CD4-positive, alpha-beta memory T cell (primary cell): ENCODE measurements at regions not wholly inside any gene's neighbourhood (a gene's known extent, or its start where the extent isn't known, plus 50 kb on each side); places are given as distances from the start of the nearest gene placed in this dataset.
"Not testable (repeated sequence)": the region's sequence is repeated elsewhere in the genome, so short reads cannot be mapped to it uniquely, and the experiment has no call there.

ENCODE experiments used
- CTCF ChIA-PET: fragments of 350-600 bp; sonication (Branson Sonifier 250); formaldehyde crosslinking; loops from one replicate; lab custom pipeline; 2021; ENCODE audit warnings: inconsistent platforms; ENCODE audit not compliant: partially characterized antibody; lab: Charles Lee
- POLR2A ChIA-PET: fragments of 350-600 bp; sonication (Branson Sonifier 250); formaldehyde crosslinking; loops from one replicate; lab custom pipeline; 2021; ENCODE audit not compliant: partially characterized antibody; lab: Charles Lee
- DNase-seq, 5 donors: peaks; one replicate each; pipeline versions ENCODE4 v3.0.0 to v3.0.0-alpha.2; 2020 to 2022; ENCODE audit warnings: mixed read lengths in 1 of 5
- H3K27ac ChIP-seq: one replicate; pipeline ENCODE4 v1.7.0; 2013; ENCODE audit warnings: low read depth, low read length
- H3K27me3 ChIP-seq: 2 replicates; pipeline ENCODE4 v1.7.0; 2013; ENCODE audit warnings: mild to moderate bottlenecking, low read length, moderate library complexity; ENCODE audit not compliant: insufficient read depth
- H3K36me3 ChIP-seq: 2 replicates; pipeline ENCODE4 v1.7.0; 2013; ENCODE audit warnings: mild to moderate bottlenecking, low read length, moderate library complexity; ENCODE audit not compliant: insufficient read depth
- H3K4me1 ChIP-seq: 2 replicates; pipeline ENCODE4 v1.7.0; 2013; ENCODE audit warnings: mild to moderate bottlenecking, low read length, moderate library complexity; ENCODE audit not compliant: insufficient read depth
- H3K4me3 ChIP-seq, 2 donors: one replicate each; pipeline ENCODE4 v1.7.0; 2013; ENCODE audit warnings: low read length in 2 of 2, mild to moderate bottlenecking in 1 of 2
- H3K9me3 ChIP-seq, 2 donors: one replicate each; pipeline ENCODE4 v1.7.0; 2013; ENCODE audit warnings: low read length in 2 of 2, control low read depth in 1 of 2; ENCODE audit not compliant: control insufficient read depth in 1 of 2
- H3K27ac Mint-ChIP-seq, 7 donors: one replicate each; pipeline ENCODE4 v1.8.0; 2020 to 2021; ENCODE audit warnings: mixed read lengths in 7 of 7, mild to moderate bottlenecking in 6 of 7, inconsistent platforms in 3 of 7, moderate library complexity in 3 of 7
- H3K27me3 Mint-ChIP-seq, 2 donors: one replicate each; pipeline ENCODE4 v1.8.0; 2020 to 2021; ENCODE audit warnings: mixed read lengths in 2 of 2
- H3K36me3 Mint-ChIP-seq, 2 donors: one replicate each; pipeline ENCODE4 v1.8.0; 2020 to 2021; ENCODE audit warnings: mixed read lengths in 2 of 2, inconsistent platforms in 1 of 2, mild to moderate bottlenecking in 1 of 2
- H3K4me1 Mint-ChIP-seq, 4 donors: one replicate each; pipeline ENCODE4 v1.8.0; 2020 to 2021; ENCODE audit warnings: mixed read lengths in 4 of 4, mild to moderate bottlenecking in 1 of 4
- H3K4me3 Mint-ChIP-seq, 8 donors: one replicate each; pipeline ENCODE4 v1.8.0; 2020 to 2021; ENCODE audit warnings: mixed read lengths in 8 of 8, mild to moderate bottlenecking in 7 of 8, moderate library complexity in 6 of 8, inconsistent platforms in 3 of 8
- H3K9me3 Mint-ChIP-seq, 8 donors: one replicate each; pipeline ENCODE4 v1.8.0; 2020 to 2021; ENCODE audit warnings: mixed read lengths in 8 of 8, mild to moderate bottlenecking in 5 of 8, inconsistent platforms in 3 of 8, moderate library complexity in 1 of 8
- intact Hi-C: fragments of 100-400 bp; cut with micrococcal nuclease; formaldehyde crosslinking; loops from one replicate; pipeline ENCODE4 v1.15.1; 2023

DNA sequence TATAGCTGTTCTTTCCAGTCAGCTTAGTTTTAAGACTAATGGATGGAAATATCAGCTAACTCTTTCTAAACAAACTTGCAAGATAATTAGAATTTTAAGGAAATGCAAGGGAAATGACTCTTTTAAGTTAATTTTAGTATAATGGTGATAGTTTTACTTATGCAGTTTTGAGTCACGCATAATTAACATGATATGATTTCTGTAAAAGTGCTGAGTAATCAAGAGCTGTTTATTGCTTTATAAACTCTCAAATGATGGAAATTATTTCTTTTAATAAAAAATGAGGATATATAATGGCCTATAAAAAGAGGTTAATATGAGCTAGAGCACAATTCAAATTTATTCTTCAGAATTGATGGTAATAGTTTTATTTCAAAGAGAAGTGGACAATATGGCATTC, 385.9 kb downstream of the GLUD2 start:
- H3K4me1 Mint-ChIP-seq, result no peaks in the 10 kb centered on the region
- no peak overlapping the region for H3K27ac ChIP-seq
- no peaks in the 10 kb centered on the region for H3K27me3 Mint-ChIP-seq
- no peaks in the 10 kb centered on the region for H3K36me3 ChIP-seq
- no peak overlapping the region for H3K4me3 Mint-ChIP-seq
- ChIA-PET POLR2A (no interaction called here), CTCF (no interaction called here)
- H3K27ac Mint-ChIP-seq, result no peak overlapping the region
- no peaks in the 10 kb centered on the region for H3K9me3 ChIP-seq
- H3K9me3 Mint-ChIP-seq, result peaks cover 0 to 4% (median 0%) of the 10 kb centered on the region in 8 donors
- intact Hi-C loops, result no loop called here
- H3K4me1 ChIP-seq, result no peaks in the 10 kb centered on the region
- no peak overlapping the region for H3K4me3 ChIP-seq
- H3K36me3 Mint-ChIP-seq, result no peaks in the 10 kb centered on the region
- DNase-seq, result no peak
- no peaks in the 10 kb centered on the region for H3K27me3 ChIP-seq

DNA sequence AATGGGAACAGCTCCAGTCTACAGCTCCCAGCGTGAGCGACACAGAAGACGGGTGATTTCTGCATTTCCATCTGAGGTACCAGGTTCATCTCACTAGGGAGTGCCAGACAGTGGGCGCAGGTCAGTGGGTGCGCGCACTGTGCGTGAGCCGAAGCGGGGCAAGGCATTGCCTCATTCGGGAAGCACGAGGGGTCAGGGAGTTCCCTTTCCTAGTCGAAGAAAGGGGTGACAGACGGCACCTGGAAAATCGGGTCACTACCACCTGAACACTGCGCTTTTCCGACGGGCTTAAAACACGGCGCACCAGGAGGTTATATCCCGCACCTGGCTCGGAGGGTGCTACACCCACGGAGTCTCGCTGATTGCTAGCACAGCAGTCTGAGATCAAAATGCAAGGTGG, 390.3 kb downstream of the GLUD2 start:
- H3K27me3 ChIP-seq, DNase-seq, H3K4me3 ChIP-seq, intact Hi-C loops, H3K4me1 ChIP-seq, H3K9me3 ChIP-seq, H3K4me1 Mint-ChIP-seq, CTCF ChIA-PET, H3K4me3 Mint-ChIP-seq, H3K27ac ChIP-seq, H3K27me3 Mint-ChIP-seq, POLR2A ChIA-PET, H3K36me3 ChIP-seq, H3K9me3 Mint-ChIP-seq, H3K27ac Mint-ChIP-seq, H3K36me3 Mint-ChIP-seq: not testable (repeated sequence)

DNA sequence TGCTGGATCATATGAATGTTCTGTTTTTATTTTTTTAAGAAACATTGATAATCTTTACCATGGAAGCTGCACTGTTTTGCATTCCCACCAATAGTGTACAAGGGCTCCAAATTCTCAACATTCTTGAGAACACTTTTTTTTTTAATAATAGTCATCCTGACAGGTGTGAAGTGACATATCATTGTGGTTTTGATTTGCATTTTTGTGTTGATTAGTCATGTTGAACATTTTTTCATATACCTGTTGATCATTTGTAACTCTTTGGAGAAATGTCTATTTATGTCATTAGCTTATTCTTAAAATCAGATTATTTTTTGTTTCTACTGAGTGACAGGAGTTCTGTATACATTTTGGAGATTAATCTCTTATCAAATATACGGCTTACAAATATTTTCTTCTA, 408.5 kb downstream of the GLUD2 start:
- Mint-ChIP-seq H3K27ac (no peak overlapping the region), H3K27me3 (no peaks in the 10 kb centered on the region), H3K36me3 (no peaks in the 10 kb centered on the region), H3K4me1 (peaks cover 0 to 3% (median 0%) of the 10 kb centered on the region in 4 donors), H3K9me3 (peaks cover 0 to 3% (median 0%) of the 10 kb centered on the region in 8 donors), H3K4me3 (no peak overlapping the region)
- POLR2A ChIA-PET, result no interaction called here
- Histone ChIP-seq H3K4me1 (no peaks in the 10 kb centered on the region), H3K27ac (no peak overlapping the region), H3K4me3 (no peak overlapping the region), H3K27me3 (no peaks in the 10 kb centered on the region), H3K9me3 (no peaks in the 10 kb centered on the region), H3K36me3 (no peaks in the 10 kb centered on the region)
- DNase-seq, result no peak
- intact Hi-C loops, result no loop called here
- CTCF ChIA-PET, result no interaction called here

DNA sequence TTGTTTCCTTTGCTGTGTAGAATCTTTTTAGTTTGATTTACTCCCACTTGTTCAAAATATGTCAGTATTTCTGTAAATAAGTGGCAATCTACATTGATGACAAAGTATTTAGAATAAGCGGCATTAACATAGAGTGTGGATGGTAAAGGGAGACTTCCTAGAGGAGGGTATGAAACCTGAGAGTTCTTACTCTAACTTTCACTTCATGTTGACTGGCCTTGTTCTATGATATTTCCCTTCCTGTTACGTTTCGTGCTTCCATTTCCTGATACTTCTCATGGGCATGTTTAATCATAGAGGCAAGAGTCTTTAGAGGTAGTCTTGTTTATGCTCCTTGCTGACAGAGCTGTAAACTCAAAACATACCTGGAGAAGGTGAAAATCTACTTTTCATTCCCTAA, 408.9 kb downstream of the GLUD2 start:
- no peak overlapping the region for H3K27ac Mint-ChIP-seq
- DNase-seq, result no peak
- H3K27ac ChIP-seq, result no peak overlapping the region
- H3K36me3 Mint-ChIP-seq, result no peaks in the 10 kb centered on the region
- no peaks in the 10 kb centered on the region for H3K9me3 ChIP-seq
- ChIA-PET CTCF (no interaction called here), POLR2A (no interaction called here)
- no peaks in the 10 kb centered on the region for H3K4me1 ChIP-seq
- H3K4me3 ChIP-seq, result no peak overlapping the region
- no peaks in the 10 kb centered on the region for H3K27me3 Mint-ChIP-seq
- no peaks in the 10 kb centered on the region for H3K27me3 ChIP-seq
- peaks cover 0 to 3% (median 0%) of the 10 kb centered on the region in 4 donors for H3K4me1 Mint-ChIP-seq
- no peaks in the 10 kb centered on the region for H3K36me3 ChIP-seq
- H3K9me3 Mint-ChIP-seq, result peaks cover 0 to 3% (median 0%) of the 10 kb centered on the region in 8 donors
- no peak overlapping the region for H3K4me3 Mint-ChIP-seq
- intact Hi-C loops, result no loop called here

- intact Hi-C loops, result no loop called here
- no peaks in the 10 kb centered on the region for H3K27me3 ChIP-seq
- Mint-ChIP-seq H3K27me3 (no peaks in the 10 kb centered on the region), H3K4me3 (no peak overlapping the region), H3K36me3 (no peaks in the 10 kb centered on the region), H3K4me1 (peaks cover 0 to 3% (median 0%) of the 10 kb centered on the region in 4 donors), H3K27ac (no peak overlapping the region), H3K9me3 (peaks cover 0 to 3% (median 0%) of the 10 kb centered on the region in 8 donors)
- no peaks in the 10 kb centered on the region for H3K4me1 ChIP-seq
- no peak overlapping the region for H3K4me3 ChIP-seq
- POLR2A ChIA-PET, result no interaction called here
- DNase-seq, result no peak
- CTCF ChIA-PET, result no interaction called here
- no peaks in the 10 kb centered on the region for H3K9me3 ChIP-seq
- H3K36me3 ChIP-seq, result no peaks in the 10 kb centered on the region
- no peak overlapping the region for H3K27ac ChIP-seq
Observed at GRCh38 chrX:121457096-121457495, 409.7 kb downstream of the GLUD2 start.

DNA sequence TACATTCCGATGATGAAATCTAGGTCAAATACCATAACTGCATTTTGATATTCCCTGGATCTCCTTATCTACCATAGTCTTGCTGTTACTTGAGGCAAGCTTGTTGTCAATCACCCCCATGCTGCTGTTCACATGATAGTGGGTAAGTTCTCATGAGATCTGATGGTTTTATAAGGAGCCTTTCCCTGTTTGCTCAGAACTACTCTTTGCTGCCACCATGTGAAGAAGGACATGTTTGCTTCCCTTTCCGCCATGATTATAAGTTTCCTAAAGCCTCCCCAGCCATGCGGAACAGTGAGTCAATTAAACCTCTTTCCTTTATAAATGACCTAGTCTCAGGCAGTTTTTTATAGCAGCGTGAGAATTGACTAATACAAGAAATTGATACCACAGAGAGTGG, 432.0 kb downstream of the GLUD2 start:
- no peaks in the 10 kb centered on the region for H3K4me1 ChIP-seq
- no peaks in the 10 kb centered on the region for H3K27me3 ChIP-seq
- H3K4me3 Mint-ChIP-seq, result no peak overlapping the region
- no peak overlapping the region for H3K4me3 ChIP-seq
- H3K27ac Mint-ChIP-seq, result no peak overlapping the region
- no peaks in the 10 kb centered on the region for H3K36me3 Mint-ChIP-seq
- H3K27ac ChIP-seq, result no peak overlapping the region
- ChIA-PET CTCF (no interaction called here), POLR2A (no interaction called here)
- H3K27me3 Mint-ChIP-seq, result no peaks in the 10 kb centered on the region
- H3K36me3 ChIP-seq, result no peaks in the 10 kb centered on the region
- H3K4me1 Mint-ChIP-seq, result no peaks in the 10 kb centered on the region
- no peaks in the 10 kb centered on the region for H3K9me3 ChIP-seq
- DNase-seq, result no peak
- peaks cover 0 to 9% (median 2%) of the 10 kb centered on the region in 8 donors for H3K9me3 Mint-ChIP-seq
- intact Hi-C loops, result no loop called here

DNA sequence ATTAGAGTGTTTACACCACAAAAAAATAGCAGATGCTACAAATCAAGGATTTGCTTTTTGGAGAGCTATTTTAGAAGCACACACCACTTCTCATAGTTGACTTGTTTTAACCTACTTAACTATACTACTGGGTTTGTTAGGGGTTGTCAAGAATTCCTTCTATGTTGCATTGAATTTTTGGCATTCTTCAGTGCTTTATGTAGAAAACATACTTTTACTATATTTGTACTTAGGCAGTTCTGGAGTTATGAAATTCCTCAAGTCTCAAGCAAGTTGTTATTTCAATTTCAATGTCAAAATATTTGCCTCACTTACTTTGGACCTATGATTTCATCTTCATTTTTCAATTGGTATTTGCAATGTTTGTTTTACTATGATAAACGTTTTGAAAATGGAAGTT, 449.6 kb downstream of the GLUD2 start:
- POLR2A ChIA-PET, result no interaction called here
- Histone ChIP-seq H3K36me3 (no peaks in the 10 kb centered on the region), H3K4me3 (no peak overlapping the region), H3K9me3 (no peaks in the 10 kb centered on the region), H3K27me3 (no peaks in the 10 kb centered on the region), H3K4me1 (no peaks in the 10 kb centered on the region), H3K27ac (no peak overlapping the region)
- no peaks in the 10 kb centered on the region for H3K36me3 Mint-ChIP-seq
- H3K9me3 Mint-ChIP-seq, result peaks cover 0 to 2% (median 0%) of the 10 kb centered on the region in 8 donors
- CTCF ChIA-PET, result no interaction called here
- no peak overlapping the region for H3K27ac Mint-ChIP-seq
- H3K4me3 Mint-ChIP-seq, result no peak overlapping the region
- no peaks in the 10 kb centered on the region for H3K27me3 Mint-ChIP-seq
- no peak for DNase-seq
- intact Hi-C loops, result no loop called here
- no peaks in the 10 kb centered on the region for H3K4me1 Mint-ChIP-seq

DNA sequence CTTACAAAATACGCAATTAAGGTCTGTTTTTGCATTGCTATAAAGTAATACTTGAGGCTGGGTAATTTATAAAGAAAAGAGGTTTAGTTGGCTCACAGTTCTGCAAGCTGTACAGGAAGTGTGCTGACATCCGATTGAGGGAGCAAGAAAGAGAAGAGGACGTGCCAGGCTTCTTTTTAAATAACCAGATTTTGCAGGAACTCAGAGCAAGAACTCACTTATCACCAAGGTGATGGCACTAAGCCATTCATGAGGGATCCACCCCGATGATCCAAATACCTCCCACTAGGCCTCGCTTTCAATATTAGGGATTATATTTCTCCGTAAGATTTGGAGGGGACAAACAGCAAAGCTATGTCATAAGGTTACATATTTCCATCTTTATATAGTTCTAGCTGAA, 456.7 kb downstream of the GLUD2 start:
- Mint-ChIP-seq H3K4me3 (no peak overlapping the region), H3K9me3 (no peaks in the 10 kb centered on the region), H3K27ac (no peak overlapping the region), H3K36me3 (no peaks in the 10 kb centered on the region), H3K27me3 (no peaks in the 10 kb centered on the region), H3K4me1 (no peaks in the 10 kb centered on the region)
- intact Hi-C loops, result no loop called here
- DNase-seq, result no peak
- Histone ChIP-seq H3K27me3 (no peaks in the 10 kb centered on the region), H3K27ac (no peak overlapping the region), H3K36me3 (no peaks in the 10 kb centered on the region), H3K4me3 (no peak overlapping the region), H3K4me1 (no peaks in the 10 kb centered on the region), H3K9me3 (no peaks in the 10 kb centered on the region)
- ChIA-PET CTCF (no interaction called here), POLR2A (no interaction called here)
